ENCODE measurements at regions not wholly inside any gene's neighbourhood (a gene's known extent, or its start where the extent isn't known, plus 50 kb on each side); places are given as distances from the start of the nearest gene placed in this dataset.

DNA sequence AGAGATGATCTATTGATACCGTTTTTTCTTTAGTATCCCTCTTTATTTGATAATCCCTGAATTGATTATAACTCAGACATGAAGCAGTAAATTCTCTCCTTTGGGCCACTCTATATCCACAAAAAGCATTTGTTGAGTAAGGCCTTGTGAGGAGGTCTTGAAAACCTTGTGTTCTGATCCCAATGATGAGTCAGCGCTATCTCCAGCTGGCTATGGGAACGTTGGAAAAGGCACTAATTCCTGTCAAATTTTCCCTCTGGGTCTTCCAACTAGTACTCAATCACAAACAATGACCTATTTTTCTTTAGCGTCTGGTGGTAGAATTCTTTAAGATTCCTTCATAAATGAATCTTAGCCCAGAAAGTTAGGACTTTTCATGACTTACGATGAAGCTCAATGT lies 168.4 kb upstream of the LRIG3 start:
- TF ChIP-seq SMAD1 (CRISPR knock-in tag; IDR thresholded peaks at IDR 0.05; ENCODE audit: borderline replicate concordance, low read depth) (no peak), CREB1 (IDR thresholded peaks at IDR 0.05) (no peak), CREB1 (CRISPR knock-in tag; IDR thresholded peaks at IDR 0.05) (no peak), MED1 (CRISPR knock-in tag; IDR thresholded peaks at IDR 0.05) (no peak), EZH2 (conservative IDR thresholded peaks at IDR 0.05; ENCODE audit: low read depth, low read length) (no peak), ADNP (CRISPR knock-in tag; IDR thresholded peaks at IDR 0.05) (no peak)
- TF ChIP-seq, protein P1, sequence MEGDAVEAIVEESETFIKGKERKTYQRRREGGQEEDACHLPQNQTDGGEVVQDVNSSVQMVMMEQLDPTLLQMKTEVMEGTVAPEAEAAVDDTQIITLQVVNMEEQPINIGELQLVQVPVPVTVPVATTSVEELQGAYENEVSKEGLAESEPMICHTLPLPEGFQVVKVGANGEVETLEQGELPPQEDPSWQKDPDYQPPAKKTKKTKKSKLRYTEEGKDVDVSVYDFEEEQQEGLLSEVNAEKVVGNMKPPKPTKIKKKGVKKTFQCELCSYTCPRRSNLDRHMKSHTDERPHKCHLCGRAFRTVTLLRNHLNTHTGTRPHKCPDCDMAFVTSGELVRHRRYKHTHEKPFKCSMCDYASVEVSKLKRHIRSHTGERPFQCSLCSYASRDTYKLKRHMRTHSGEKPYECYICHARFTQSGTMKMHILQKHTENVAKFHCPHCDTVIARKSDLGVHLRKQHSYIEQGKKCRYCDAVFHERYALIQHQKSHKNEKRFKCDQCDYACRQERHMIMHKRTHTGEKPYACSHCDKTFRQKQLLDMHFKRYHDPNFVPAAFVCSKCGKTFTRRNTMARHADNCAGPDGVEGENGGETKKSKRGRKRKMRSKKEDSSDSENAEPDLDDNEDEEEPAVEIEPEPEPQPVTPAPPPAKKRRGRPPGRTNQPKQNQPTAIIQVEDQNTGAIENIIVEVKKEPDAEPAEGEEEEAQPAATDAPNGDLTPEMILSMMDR (CRISPR knock-in tag; IDR thresholded peaks at IDR 0.05): no peak
- TF ChIP-seq, protein P2, sequence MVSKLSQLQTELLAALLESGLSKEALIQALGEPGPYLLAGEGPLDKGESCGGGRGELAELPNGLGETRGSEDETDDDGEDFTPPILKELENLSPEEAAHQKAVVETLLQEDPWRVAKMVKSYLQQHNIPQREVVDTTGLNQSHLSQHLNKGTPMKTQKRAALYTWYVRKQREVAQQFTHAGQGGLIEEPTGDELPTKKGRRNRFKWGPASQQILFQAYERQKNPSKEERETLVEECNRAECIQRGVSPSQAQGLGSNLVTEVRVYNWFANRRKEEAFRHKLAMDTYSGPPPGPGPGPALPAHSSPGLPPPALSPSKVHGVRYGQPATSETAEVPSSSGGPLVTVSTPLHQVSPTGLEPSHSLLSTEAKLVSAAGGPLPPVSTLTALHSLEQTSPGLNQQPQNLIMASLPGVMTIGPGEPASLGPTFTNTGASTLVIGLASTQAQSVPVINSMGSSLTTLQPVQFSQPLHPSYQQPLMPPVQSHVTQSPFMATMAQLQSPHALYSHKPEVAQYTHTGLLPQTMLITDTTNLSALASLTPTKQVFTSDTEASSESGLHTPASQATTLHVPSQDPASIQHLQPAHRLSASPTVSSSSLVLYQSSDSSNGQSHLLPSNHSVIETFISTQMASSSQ (IDR thresholded peaks at IDR 0.05; ENCODE audit: low read depth): no peak
- TF ChIP-seq, protein P2 (CRISPR knock-in tag; IDR thresholded peaks at IDR 0.05; ENCODE audit: borderline replicate concordance): no peak
- TF ChIP-seq, protein P3, sequence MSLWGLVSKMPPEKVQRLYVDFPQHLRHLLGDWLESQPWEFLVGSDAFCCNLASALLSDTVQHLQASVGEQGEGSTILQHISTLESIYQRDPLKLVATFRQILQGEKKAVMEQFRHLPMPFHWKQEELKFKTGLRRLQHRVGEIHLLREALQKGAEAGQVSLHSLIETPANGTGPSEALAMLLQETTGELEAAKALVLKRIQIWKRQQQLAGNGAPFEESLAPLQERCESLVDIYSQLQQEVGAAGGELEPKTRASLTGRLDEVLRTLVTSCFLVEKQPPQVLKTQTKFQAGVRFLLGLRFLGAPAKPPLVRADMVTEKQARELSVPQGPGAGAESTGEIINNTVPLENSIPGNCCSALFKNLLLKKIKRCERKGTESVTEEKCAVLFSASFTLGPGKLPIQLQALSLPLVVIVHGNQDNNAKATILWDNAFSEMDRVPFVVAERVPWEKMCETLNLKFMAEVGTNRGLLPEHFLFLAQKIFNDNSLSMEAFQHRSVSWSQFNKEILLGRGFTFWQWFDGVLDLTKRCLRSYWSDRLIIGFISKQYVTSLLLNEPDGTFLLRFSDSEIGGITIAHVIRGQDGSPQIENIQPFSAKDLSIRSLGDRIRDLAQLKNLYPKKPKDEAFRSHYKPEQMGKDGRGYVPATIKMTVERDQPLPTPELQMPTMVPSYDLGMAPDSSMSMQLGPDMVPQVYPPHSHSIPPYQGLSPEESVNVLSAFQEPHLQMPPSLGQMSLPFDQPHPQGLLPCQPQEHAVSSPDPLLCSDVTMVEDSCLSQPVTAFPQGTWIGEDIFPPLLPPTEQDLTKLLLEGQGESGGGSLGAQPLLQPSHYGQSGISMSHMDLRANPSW (CRISPR knock-in tag; IDR thresholded peaks at IDR 0.05; ENCODE audit: borderline replicate concordance): no peak

Measured in HepG2 (cell line).